K562 (cell line): ENCODE measurements at regions not wholly inside any gene's neighbourhood (a gene's known extent, or its start where the extent isn't known, plus 50 kb on each side); places are given as distances from the start of the nearest gene placed in this dataset.

Source experiments
- ATAC-seq: fragments of 200-7000 bp; cut with Tn5 transposase; 3 replicates; pipeline ENCODE4 v1.9.1; 2020; ENCODE audit warnings: moderate library complexity
- BruUV-seq: library from RNA; stranded (reverse); fragments of 400-500 nt; replicated peaks from 2 replicates; lab custom pipeline; 2021; lab: Mats Ljungman, UMichigan
- CTCF ChIA-PET: fragments of 300-600 bp; formaldehyde crosslinking; extraction: SDS; loops from one replicate; lab custom pipeline; 2021; ENCODE audit warnings: low intra/inter-chr PET ratio; lab: Yijun Ruan, JAX
- POLR2A ChIA-PET: fragments of 300-600, 350-650 bp; sonication (Branson Sonifier 250); formaldehyde crosslinking; extraction: SDS; loops from one replicate; lab custom pipeline; 2021; ENCODE audit warnings: antibody characterized with exemption, inconsistent platforms; lab: Yijun Ruan, JAX
- DNase-seq, 4 experiments: peaks; one replicate each; pipeline versions ENCODE4 v3.0.0 to v3.0.0-alpha.2; 2011 to 2018; ENCODE audit warnings: low spot score in 3 of 4, mixed read lengths in 3 of 4; ENCODE audit errors: extremely low read depth in 1 of 4
- FAIRE-seq: peaks from 2 replicates; lab custom pipeline; 2011; peaks lifted over from hg19 to GRCh38; lab: Jason Lieb, UNC
- H2AFZ ChIP-seq: 2 replicates; pipeline ENCODE4 v1.6.0; 2011; ENCODE audit warnings: low read depth, low read length, control low read depth, inconsistent platforms
- H3K27ac ChIP-seq: fragments of 200-600 bp; 3 replicates; pipeline ENCODE4 v1.8.0; 2011; ENCODE audit warnings: low read depth, mild to moderate bottlenecking, control low read depth, inconsistent platforms, low read length, moderate library complexity, mixed read lengths; ENCODE audit errors: extremely low read depth
- H3K27me3 ChIP-seq, 2 experiments: fragments of 300-600 bp in 1 of 2; 2 replicates in 1 of 2; 3 replicates in 1 of 2; pipeline versions ENCODE4 v1.6.0 to v1.8.0; 2011; ENCODE audit warnings: inconsistent platforms in 2 of 2, low read length in 2 of 2, mild to moderate bottlenecking in 1 of 2, mixed read lengths in 1 of 2, moderate library complexity in 1 of 2; ENCODE audit not compliant: control insufficient read depth in 2 of 2, insufficient read depth in 2 of 2
- H3K36me3 ChIP-seq: fragments of 300-600 bp; 3 replicates; pipeline ENCODE4 v1.8.0; 2011; ENCODE audit warnings: mild to moderate bottlenecking, low read length, inconsistent platforms; ENCODE audit not compliant: control insufficient read depth, insufficient read depth
- H3K4me1 ChIP-seq, 2 experiments: fragments of 200-600 bp in 1 of 2; replicated peaks in 1 of 2; 2 replicates in 1 of 2; 3 replicates in 1 of 2; pipeline versions ENCODE4 v1.5.1 to v1.8.0; 2011; ENCODE audit warnings: inconsistent platforms in 2 of 2, low read length in 2 of 2, mild to moderate bottlenecking in 1 of 2, mixed read lengths in 1 of 2, moderate library complexity in 1 of 2; ENCODE audit not compliant: control insufficient read depth in 2 of 2, insufficient read depth in 2 of 2
- H3K4me2 ChIP-seq: 2 replicates; pipeline ENCODE4 v1.6.1; 2011; ENCODE audit warnings: low read length, control low read depth, inconsistent platforms, mixed read lengths; ENCODE audit not compliant: insufficient read depth
- H3K4me3 ChIP-seq: fragments of 200-600 bp; sonication (generic), shearing (Covaris generic); 2 replicates; pipeline ENCODE4 v1.5.1; 2016; ENCODE audit warnings: control low read depth, inconsistent platforms
- H3K79me2 ChIP-seq: fragments of 200-600 bp; 3 replicates; pipeline ENCODE4 v1.8.0; 2011; ENCODE audit warnings: low read length, inconsistent platforms; ENCODE audit not compliant: control insufficient read depth, insufficient read depth
- H3K9ac ChIP-seq, 2 experiments: 2 replicates each; pipeline versions ENCODE4 v1.6.0 to v1.6.1; 2011; ENCODE audit warnings: low read depth in 2 of 2, low read length in 2 of 2, control low read depth in 1 of 2, inconsistent platforms in 1 of 2, mild to moderate bottlenecking in 1 of 2, mixed read lengths in 1 of 2; ENCODE audit not compliant: insufficient read depth in 1 of 2
- H3K9me1 ChIP-seq: one replicate; pipeline ENCODE4 v1.6.0; 2011; ENCODE audit warnings: inconsistent platforms, mild to moderate bottlenecking, low read length, moderate library complexity; ENCODE audit not compliant: control insufficient read depth, insufficient read depth
- H3K9me3 ChIP-seq: replicated peaks from 2 replicates; pipeline ENCODE4 v1.5.1; 2011; ENCODE audit warnings: low read depth, low read length, inconsistent platforms; ENCODE audit not compliant: control insufficient read depth, insufficient read depth
- H4K20me1 ChIP-seq: replicated peaks from 2 replicates; pipeline ENCODE4 v1.6.1; 2011; ENCODE audit warnings: low read length, inconsistent platforms, mixed read lengths; ENCODE audit not compliant: control insufficient read depth, insufficient read depth
- ASH1L ChIP-seq: fragments of 450-650 bp; IDR thresholded peaks from 2 replicates; pipeline ENCODE4 v1.6.1; 2018; ENCODE audit warnings: borderline replicate concordance, mild to moderate bottlenecking, low read depth; ENCODE audit not compliant: partially characterized antibody
- ATF3 ChIP-seq, 2 experiments: fragments of 450-650 bp in 1 of 2; sonication (generic) in 1 of 2; formaldehyde crosslinking in 1 of 2; IDR thresholded peaks in 1 of 2; conservative IDR thresholded peaks in 1 of 2; 2 replicates each; pipeline versions ENCODE4 v1.6.1 to v1.8.1; 2016 to 2023; ENCODE audit warnings: mild to moderate bottlenecking in 2 of 2, moderate library complexity in 2 of 2, inconsistent platforms in 1 of 2, missing genetic modification reagents in 1 of 2
- CBFB ChIP-seq: sonication (generic); formaldehyde crosslinking; IDR thresholded peaks from 2 replicates; pipeline ENCODE4 v1.4.0; 2020; ENCODE audit warnings: mild to moderate bottlenecking, missing genetic modification reagents
- FIP1L1 ChIP-seq: fragments of 200-400 bp; formaldehyde crosslinking; IDR thresholded peaks from 2 replicates; pipeline ENCODE4 v1.6.1; 2018; ENCODE audit warnings: mild to moderate bottlenecking, low read depth, low read length; ENCODE audit not compliant: poor library complexity, severe bottlenecking
- JUNB ChIP-seq: fragments of 450-650 bp; formaldehyde crosslinking; conservative IDR thresholded peaks from 2 replicates; pipeline ENCODE4 v1.4.0; 2020; ENCODE audit warnings: mild to moderate bottlenecking
- KLF6 ChIP-seq: fragments of 250-450 bp; sonication (Bioruptor Pico); IDR thresholded peaks from 2 replicates; pipeline ENCODE4 v1.4.0; 2020; ENCODE audit warnings: mild to moderate bottlenecking, moderate library complexity, borderline replicate concordance
- POLR2H ChIP-seq: IDR thresholded peaks from 2 replicates; pipeline ENCODE4 v1.6.1; 2016; ENCODE audit warnings: missing genetic modification characterization, low read depth, mild to moderate bottlenecking, control low read depth, missing compliant biosample characterization, moderate library complexity
- XRCC4 ChIP-seq: IDR thresholded peaks from one replicate; pipeline ENCODE4 v1.6.1; 2011; ENCODE audit not compliant: insufficient read depth, insufficient read length; ENCODE audit errors: extremely low read depth
- ZNF140 ChIP-seq: fragments of 250-450 bp; sonication (Bioruptor Pico); IDR thresholded peaks from 2 replicates; pipeline ENCODE4 v1.8.0; 2021; ENCODE audit warnings: moderate library complexity, mild to moderate bottlenecking, inconsistent platforms
- ZNF586 ChIP-seq: fragments of 450-650 bp; formaldehyde crosslinking; conservative IDR thresholded peaks from 2 replicates; pipeline ENCODE4 v1.4.0; 2020; ENCODE audit warnings: mild to moderate bottlenecking, moderate library complexity
- ZNF764 ChIP-seq: fragments of 250-450 bp; sonication (Bioruptor Pico); IDR thresholded peaks from 2 replicates; pipeline ENCODE4 v1.4.0; 2020; ENCODE audit warnings: low read depth, mild to moderate bottlenecking, moderate library complexity
- ZNF830 ChIP-seq: fragments of 250-450 bp; sonication (Bioruptor Pico); IDR thresholded peaks from 2 replicates; pipeline ENCODE4 v1.5.0; 2021; ENCODE audit warnings: mild to moderate bottlenecking
- WGBS: fragments of 100-300 bp; shearing (Covaris generic); methylation state at CpG from one replicate; pipeline ENCODE4 v1.1.6; 2016; ENCODE audit warnings: low coverage, mixed read lengths; ENCODE audit not compliant: insufficient coverage; ENCODE audit errors: missing lambda C conversion rate; 5-methylcytosine and 5-hydroxymethylcytosine counted together
- in situ Hi-C: fragments of 300-500 bp; cut with MboI; formaldehyde crosslinking; loops from 4 replicates; pipeline ENCODE4 v1.15.0; 2018; ENCODE audit warnings: inconsistent platforms, mixed read lengths
- intact Hi-C: fragments of 100-400 bp; cut with micrococcal nuclease; formaldehyde crosslinking; loops from 2 replicates; pipeline ENCODE4 v1.14.2; 2022

GRCh38 chr4:160194716-160195115 is 1091.8 kb downstream of the RAPGEF2 start:
- BruUV-seq, result no TSS peak
- Histone ChIP-seq H3K9me1 (no peaks in the 10 kb centered on the region), H3K4me1 (no peaks in the 10 kb centered on the region), H3K27me3 (no peaks in the 10 kb centered on the region), H2AFZ (no peak overlapping the region), H3K79me2 (no peaks in the 10 kb centered on the region), H3K4me3 (no peak overlapping the region), H3K4me2 (no peak overlapping the region), H3K36me3 (no peaks in the 10 kb centered on the region), H4K20me1 (no peaks in the 10 kb centered on the region), H3K9ac (no peak overlapping the region), H3K9me3 (no peaks in the 10 kb centered on the region), H3K27ac (no peak overlapping the region)
- FAIRE-seq (no peak), DNase-seq (no peak), ATAC-seq (no peak)
- CTCF ChIA-PET, result no interaction called here
- no peak for TF ChIP-seq ZNF764
- TF ChIP-seq ZNF830 (CRISPR knock-in tag), result no peak
- TF ChIP-seq KLF6 (CRISPR knock-in tag), result no peak
- no peak for TF ChIP-seq ZNF140 (CRISPR knock-in tag)
- no peak for TF ChIP-seq POLR2H
- no peak for TF ChIP-seq CBFB (CRISPR knock-in tag)
- no peak for TF ChIP-seq FIP1L1
- TF ChIP-seq ASH1L, result no peak
- TF ChIP-seq XRCC4, result no peak
- TF ChIP-seq ZNF586 (CRISPR knock-in tag), result no peak
- no peak for TF ChIP-seq JUNB (CRISPR knock-in tag)
- no peak for TF ChIP-seq ATF3 (IDR thresholded peaks at IDR 0.05)
- TF ChIP-seq ATF3 (CRISPR knock-in tag; conservative IDR thresholded peaks at IDR 0.05), result no peak
- 0% methylated on average over 1 of the region's 5 CpGs for WGBS
- in situ Hi-C loops (no loop called here), intact Hi-C loops (no loop called here)
- POLR2A ChIA-PET, result no interaction called here
